Stimulated activated memory B cell treated with anti-CD40 and anti-IgM and Interleukin-4, amounts not matched to agents 10 μg/mL and 1 μg/mL and 100 μg/mL, for 72 hours (primary cell): ENCODE measurements at regions not wholly inside any gene's neighbourhood (a gene's known extent, or its start where the extent isn't known, plus 50 kb on each side); places are given as distances from the start of the nearest gene placed in this dataset.
"Not testable (repeated sequence)": the region's sequence is repeated elsewhere in the genome, so short reads cannot be mapped to it uniquely, and the experiment has no call there.

Experiments used
- ATAC-seq: fragments of 150-1000 bp; cut with Tn5 transposase; 2 replicates; pipeline ENCODE4 v1.10.0; 2021
- H3K27ac Mint-ChIP-seq: one replicate; pipeline ENCODE4 v1.8.0; 2022; ENCODE audit warnings: mild to moderate bottlenecking, mixed read lengths
- H3K27me3 Mint-ChIP-seq: one replicate; pipeline ENCODE4 v1.8.0; 2022; ENCODE audit warnings: mixed read lengths
- H3K36me3 Mint-ChIP-seq: one replicate; pipeline ENCODE4 v1.8.0; 2022; ENCODE audit warnings: mixed read lengths
- H3K4me1 Mint-ChIP-seq: one replicate; pipeline ENCODE4 v1.8.0; 2022; ENCODE audit warnings: mixed read lengths
- H3K4me3 Mint-ChIP-seq: one replicate; pipeline ENCODE4 v1.8.0; 2022; ENCODE audit warnings: mild to moderate bottlenecking, moderate library complexity, mixed read lengths
- H3K9me3 Mint-ChIP-seq: one replicate; pipeline ENCODE4 v1.8.0; 2022; ENCODE audit warnings: mixed read lengths

DNA sequence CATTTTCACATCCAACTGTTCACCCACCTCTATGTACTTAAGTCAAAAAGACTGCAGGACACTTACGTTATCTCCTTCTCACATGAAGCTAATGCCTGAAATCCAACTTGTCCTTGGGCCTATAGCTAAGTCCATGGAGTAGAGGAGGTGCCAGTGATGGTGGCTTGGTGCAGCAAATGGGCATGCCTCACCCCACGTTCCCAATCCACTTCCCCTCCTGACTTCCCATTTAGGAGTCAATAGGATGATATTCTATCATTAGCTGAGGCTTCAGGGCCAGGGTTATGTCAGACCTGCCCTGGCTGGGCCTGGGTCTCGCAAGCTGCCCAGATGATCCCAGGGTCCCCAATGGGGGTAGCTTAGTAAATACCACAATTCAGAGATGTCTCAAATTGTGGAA is 410.4 kb downstream of the MAFB start:
- Mint-ChIP-seq H3K27ac (no peak overlapping the region), H3K4me3 (no peak overlapping the region), H3K27me3 (peaks cover 25% of the 10 kb centered on the region), H3K36me3 (no peaks in the 10 kb centered on the region), H3K4me1 (no peaks in the 10 kb centered on the region), H3K9me3 (no peaks in the 10 kb centered on the region)
- no peak for ATAC-seq

DNA sequence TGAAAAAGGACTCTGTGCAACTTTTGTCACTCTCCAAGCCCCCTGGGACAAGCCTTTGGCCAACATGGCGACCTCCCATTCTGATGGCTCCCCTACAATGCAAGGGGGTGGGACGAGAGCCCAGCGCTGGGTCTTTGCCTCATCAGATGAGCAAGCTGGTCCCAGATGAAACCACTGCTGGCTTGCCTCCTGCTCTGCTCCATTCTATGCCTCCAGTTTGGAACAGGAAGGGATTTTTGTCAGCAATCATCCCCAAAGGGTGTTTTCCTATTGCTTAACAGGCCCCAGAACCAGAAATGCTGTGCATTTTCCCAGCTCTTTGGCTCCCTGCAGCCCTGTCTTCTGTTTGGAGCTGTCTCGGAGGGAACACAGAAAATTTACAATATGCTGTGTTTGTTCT is 412.7 kb downstream of the MAFB start:
- H3K9me3 Mint-ChIP-seq, result no peaks in the 10 kb centered on the region
- H3K27ac Mint-ChIP-seq, result no peak overlapping the region
- no peak for ATAC-seq
- no peaks in the 10 kb centered on the region for H3K4me1 Mint-ChIP-seq
- peaks cover 22% of the 10 kb centered on the region for H3K27me3 Mint-ChIP-seq
- no peaks in the 10 kb centered on the region for H3K36me3 Mint-ChIP-seq
- no peak overlapping the region for H3K4me3 Mint-ChIP-seq

DNA sequence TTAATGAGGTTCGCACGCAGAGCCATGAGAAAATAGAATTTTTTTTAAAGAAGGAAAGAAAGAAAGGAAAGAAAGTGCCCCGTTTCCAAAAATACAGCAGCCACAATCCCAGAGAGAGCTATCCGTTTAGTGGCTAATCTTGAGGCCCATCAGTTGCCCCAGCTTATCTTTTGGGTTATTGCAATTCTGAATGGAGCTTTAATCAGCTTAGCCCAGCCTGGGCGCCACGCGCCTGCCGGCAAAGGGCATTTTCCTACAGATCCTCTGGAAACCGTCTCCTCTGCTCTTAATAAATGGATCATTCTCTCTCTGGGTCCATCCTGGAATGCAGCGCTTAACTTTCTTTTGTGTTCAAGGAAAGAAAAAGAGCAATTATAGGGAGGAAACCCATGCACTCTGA is 413.3 kb downstream of the MAFB start:
- peaks cover 24% of the 10 kb centered on the region for H3K27me3 Mint-ChIP-seq
- no peaks in the 10 kb centered on the region for H3K36me3 Mint-ChIP-seq
- no peak for ATAC-seq
- H3K27ac Mint-ChIP-seq, result no peak overlapping the region
- no peak overlapping the region for H3K4me3 Mint-ChIP-seq
- H3K9me3 Mint-ChIP-seq, result no peaks in the 10 kb centered on the region
- no peaks in the 10 kb centered on the region for H3K4me1 Mint-ChIP-seq

DNA sequence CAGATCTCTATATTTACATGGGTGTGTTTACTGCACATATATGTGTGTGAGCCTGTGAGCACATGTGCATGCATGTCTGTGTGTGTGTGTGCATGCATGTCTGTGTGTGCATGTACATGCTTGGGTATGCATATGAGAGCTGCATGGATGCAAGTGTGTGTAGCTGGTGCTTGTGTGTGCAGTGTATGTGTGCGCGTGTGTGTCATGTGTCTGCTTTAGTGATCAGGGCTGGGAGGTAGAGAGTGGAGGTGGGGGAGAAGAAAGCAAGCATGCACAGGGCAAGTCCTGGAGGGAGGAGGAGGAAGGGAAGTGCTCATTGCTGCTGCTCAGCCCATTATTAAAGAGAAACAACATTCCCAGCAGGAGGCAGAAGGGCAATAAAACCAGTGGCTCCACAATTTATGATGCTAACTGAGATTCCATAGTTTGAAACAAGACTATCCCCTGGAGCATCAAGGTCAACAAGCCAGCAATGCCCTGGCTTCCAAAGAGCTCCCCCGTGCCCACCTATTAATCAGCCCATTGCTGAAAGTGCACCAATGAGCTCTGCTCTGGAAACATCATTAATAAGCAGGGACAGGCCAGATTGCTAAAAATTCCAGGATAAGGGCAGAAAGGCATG is 414.0 kb downstream of the MAFB start:
- no peaks in the 10 kb centered on the region for H3K9me3 Mint-ChIP-seq
- H3K27me3 Mint-ChIP-seq, result peaks cover 23% of the 10 kb centered on the region
- H3K4me3 Mint-ChIP-seq, result no peak overlapping the region
- H3K27ac Mint-ChIP-seq, result no peak overlapping the region
- no peak for ATAC-seq
- H3K4me1 Mint-ChIP-seq, result no peaks in the 10 kb centered on the region
- no peaks in the 10 kb centered on the region for H3K36me3 Mint-ChIP-seq

DNA sequence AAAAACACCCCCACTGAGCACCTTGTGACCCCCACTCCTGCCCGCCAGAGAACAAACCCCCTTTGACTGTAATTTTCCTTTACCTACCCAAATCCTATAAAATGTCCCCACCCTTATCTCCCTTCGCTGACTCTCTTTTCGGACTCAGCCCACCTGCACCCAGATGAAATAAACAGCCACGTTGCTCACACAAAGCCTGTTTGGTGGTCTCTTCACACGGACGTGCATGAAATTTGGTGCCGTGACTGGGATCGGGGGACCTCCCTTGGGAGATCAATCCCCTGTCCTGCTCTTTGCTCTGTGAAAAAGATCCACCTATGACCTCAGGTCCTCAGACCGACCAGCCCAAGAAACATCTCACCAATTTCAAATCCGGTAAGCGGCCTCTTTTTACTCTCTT is 419.8 kb downstream of the MAFB start:
- H3K9me3 Mint-ChIP-seq, H3K4me1 Mint-ChIP-seq, H3K27ac Mint-ChIP-seq, H3K4me3 Mint-ChIP-seq, H3K36me3 Mint-ChIP-seq, ATAC-seq: not testable (repeated sequence)
- H3K27me3 Mint-ChIP-seq, result peaks cover 16% of the 10 kb centered on the region

DNA sequence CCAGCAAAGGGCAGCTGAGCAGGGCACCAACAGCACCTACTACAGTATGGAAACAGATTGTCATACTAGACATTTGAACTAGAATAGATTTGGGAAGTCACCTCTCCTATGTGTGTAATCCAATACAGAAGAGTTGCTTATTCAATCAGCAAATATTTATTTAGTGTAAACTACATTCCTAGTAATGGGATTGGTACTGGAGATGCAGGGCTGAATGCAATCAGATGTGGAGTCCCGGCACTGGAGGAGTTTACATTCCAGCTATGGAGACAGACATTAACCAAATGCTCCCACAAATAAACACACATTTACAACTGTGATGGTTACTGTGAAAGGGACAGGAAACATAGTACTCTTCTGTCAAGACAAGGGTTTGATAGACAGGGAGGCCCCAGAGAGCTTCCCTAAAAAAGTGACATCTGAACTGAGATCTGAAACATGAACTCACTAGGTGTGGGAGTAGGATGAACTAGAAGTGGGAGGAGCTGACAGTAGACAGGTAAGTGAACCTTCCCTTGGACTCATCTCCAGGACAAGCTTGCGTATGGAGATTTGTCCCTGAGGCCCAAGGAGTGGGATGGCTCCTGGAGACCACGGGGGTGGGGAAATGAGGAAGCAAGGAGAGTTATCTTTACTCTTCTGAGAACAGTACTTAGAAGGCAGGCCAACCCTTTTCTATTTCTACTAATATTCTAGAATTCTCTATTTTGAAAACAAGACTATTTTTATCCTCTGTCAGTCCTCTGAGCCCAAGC is 420.5 kb downstream of the MAFB start:
- H3K27ac Mint-ChIP-seq, result no peak overlapping the region
- peak; percentile 8 for ATAC-seq
- H3K36me3 Mint-ChIP-seq, result no peaks in the 10 kb centered on the region
- H3K4me3 Mint-ChIP-seq, result no peak overlapping the region
- peaks cover 16% of the 10 kb centered on the region for H3K27me3 Mint-ChIP-seq
- no peaks in the 10 kb centered on the region for H3K9me3 Mint-ChIP-seq
- no peaks in the 10 kb centered on the region for H3K4me1 Mint-ChIP-seq

DNA sequence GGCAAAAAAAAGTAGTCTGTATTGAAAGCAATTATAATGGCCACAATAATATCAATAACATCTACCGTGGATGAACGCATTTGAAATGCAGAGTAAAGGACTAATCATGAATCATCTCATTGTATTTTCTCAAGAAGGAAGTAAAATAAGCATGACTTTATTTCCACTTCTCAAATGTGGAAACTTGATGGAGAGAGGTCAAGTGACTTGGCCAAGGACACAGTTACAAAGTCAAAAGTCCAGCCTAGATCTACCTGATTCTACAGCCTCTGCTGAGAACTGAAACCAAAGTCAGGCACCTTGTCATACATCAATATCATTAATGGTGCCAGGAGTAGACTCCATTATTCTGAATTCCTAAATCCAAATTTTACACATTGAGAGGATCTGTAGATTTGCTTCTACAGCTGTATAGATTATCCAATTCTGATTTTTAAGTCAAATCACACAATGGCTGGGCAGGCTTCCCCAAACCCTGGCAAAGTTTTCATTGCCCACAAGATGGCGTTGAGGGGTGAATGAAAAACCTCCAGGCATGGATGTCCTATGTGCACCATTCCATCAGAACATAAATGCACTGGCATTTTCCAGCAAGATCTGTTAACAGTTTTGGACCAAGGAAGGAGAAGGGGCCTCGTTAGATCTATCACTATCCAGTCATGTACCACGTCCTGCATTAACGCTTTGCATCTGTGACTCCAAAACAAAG is 423.1 kb downstream of the MAFB start:
- Mint-ChIP-seq H3K4me1 (no peaks in the 10 kb centered on the region), H3K27ac (no peak overlapping the region), H3K36me3 (no peaks in the 10 kb centered on the region), H3K27me3 (peaks cover 8% of the 10 kb centered on the region), H3K9me3 (no peaks in the 10 kb centered on the region), H3K4me3 (no peak overlapping the region)
- no peak for ATAC-seq

DNA sequence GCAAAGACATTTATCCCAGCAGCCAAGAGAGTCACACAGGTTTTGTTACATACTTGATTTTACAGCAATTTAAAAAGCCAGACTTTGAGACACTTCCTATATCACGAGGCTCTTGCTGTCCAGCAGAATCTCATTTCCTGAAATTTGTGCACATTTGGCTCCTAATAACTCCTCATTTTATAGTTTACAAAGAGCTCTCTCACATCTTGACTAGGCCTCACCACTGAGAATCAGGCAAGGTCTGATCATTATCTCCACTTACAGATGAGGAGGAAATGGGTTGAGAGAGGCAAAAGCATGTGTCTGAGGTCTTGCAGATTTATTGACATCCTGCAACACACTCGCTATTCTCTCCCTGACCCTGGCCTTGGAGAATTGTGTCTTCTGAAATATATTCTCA is 426.8 kb downstream of the MAFB start:
- Mint-ChIP-seq H3K4me1 (no peaks in the 10 kb centered on the region), H3K27me3 (no peaks in the 10 kb centered on the region), H3K36me3 (no peaks in the 10 kb centered on the region), H3K4me3 (no peak overlapping the region), H3K9me3 (no peaks in the 10 kb centered on the region), H3K27ac (no peak overlapping the region)
- no peak for ATAC-seq

DNA sequence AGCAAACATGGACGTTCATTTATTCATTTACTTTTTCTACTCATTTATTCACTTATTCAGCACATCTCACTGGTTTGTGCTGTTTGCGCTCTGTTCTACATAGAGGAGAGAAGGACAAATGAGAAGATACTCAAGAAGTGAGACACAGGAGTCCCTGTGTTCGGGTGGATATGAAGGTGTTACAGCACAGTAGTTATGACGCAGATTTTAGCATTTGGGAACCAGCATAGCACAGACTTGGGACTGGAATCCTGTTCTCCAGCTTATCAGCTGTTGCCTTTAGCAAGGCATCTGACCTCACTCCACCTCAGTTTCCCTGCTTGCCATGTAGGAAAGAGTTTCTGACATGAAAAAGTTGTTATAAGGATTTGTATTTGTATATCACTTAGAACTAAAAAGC is 430.1 kb downstream of the MAFB start:
- no peak overlapping the region for H3K27ac Mint-ChIP-seq
- no peaks in the 10 kb centered on the region for H3K36me3 Mint-ChIP-seq
- no peak for ATAC-seq
- H3K9me3 Mint-ChIP-seq, result no peaks in the 10 kb centered on the region
- no peak overlapping the region for H3K4me3 Mint-ChIP-seq
- H3K4me1 Mint-ChIP-seq, result no peaks in the 10 kb centered on the region
- peaks cover 14% of the 10 kb centered on the region for H3K27me3 Mint-ChIP-seq

DNA sequence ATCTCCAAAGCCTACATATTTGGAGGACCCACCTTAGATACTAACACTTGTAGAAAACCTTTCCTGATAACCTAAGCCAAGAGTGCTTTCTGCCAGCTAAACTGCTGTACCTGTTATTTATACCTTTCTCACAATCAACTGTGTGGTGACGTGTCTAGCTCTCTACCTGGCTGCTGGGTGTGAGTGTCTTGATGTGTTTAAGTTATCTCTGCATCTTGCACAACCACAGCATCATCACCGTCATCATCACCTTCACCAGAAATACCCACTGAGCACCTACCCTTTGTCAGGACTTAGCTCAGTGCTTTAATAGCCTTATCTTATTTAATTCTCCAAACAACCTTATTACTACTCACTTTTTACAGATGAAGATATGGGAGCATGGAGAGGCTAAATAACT is 431.3 kb downstream of the MAFB start:
- H3K27me3 Mint-ChIP-seq, result peaks cover 14% of the 10 kb centered on the region
- no peaks in the 10 kb centered on the region for H3K4me1 Mint-ChIP-seq
- ATAC-seq, result no peak
- H3K27ac Mint-ChIP-seq, result no peak overlapping the region
- H3K9me3 Mint-ChIP-seq, result no peaks in the 10 kb centered on the region
- no peak overlapping the region for H3K4me3 Mint-ChIP-seq
- no peaks in the 10 kb centered on the region for H3K36me3 Mint-ChIP-seq

DNA sequence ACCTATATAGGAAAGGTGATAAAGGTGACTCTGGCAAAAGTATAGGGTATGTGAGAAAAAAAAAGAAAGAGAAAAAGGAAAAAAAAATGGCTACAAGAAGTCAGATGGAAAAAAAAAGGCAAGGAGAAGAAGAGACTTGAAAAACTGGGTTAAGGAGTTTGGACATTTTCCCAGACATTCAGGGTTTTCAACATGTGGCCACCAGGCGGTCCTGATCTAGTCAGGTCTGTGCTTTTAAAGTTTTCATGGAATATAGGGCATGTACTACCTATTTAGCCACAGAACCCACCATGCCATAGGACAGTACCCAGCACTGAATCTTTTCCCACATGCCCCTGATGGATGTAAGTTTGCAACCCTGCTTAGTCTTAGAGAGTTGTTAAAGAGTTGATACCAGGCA is 433.7 kb downstream of the MAFB start:
- peaks cover 5% of the 10 kb centered on the region for H3K9me3 Mint-ChIP-seq
- peaks cover 22% of the 10 kb centered on the region for H3K27me3 Mint-ChIP-seq
- no peak overlapping the region for H3K27ac Mint-ChIP-seq
- H3K4me3 Mint-ChIP-seq, result no peak overlapping the region
- no peak for ATAC-seq
- no peaks in the 10 kb centered on the region for H3K4me1 Mint-ChIP-seq
- H3K36me3 Mint-ChIP-seq, result no peaks in the 10 kb centered on the region

DNA sequence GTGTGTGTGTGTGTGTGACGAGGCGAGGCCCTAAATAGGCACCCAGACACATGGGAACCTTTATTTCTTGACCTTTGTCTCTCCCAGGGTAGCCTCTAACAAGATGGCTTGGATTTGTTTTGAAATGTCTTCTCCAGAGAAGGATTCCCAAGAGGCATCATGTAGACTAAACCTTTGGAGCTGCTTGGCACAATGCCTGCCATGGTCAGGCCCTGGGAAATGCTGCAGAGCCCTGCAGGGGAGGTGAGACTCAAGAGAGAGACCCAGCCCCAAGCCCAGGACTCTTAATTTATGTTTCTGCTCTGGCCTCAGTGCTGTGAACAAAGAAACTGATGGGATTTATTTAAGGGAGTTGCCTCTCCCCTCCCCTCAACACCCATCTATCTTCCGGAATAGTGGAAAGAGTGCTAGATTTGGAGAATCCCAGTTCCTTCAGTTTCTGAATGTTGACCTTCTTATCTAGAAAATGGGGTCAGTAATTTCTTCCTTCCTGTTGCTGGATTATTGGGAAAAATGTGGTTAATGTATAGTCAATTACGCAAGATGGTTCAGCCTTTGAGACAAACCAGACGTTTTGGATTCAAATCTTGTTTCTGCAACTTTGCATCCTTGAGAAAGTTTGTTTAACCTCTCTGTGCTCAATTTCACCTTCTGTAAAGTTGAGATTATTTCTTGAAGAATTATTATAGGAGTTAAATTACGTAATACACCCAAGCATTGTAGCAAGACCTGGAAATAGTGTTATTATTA is 434.8 kb downstream of the MAFB start:
- Mint-ChIP-seq H3K4me1 (no peaks in the 10 kb centered on the region), H3K27me3 (peaks cover 22% of the 10 kb centered on the region), H3K9me3 (peaks cover 5% of the 10 kb centered on the region), H3K27ac (no peak overlapping the region), H3K36me3 (no peaks in the 10 kb centered on the region), H3K4me3 (no peak overlapping the region)
- ATAC-seq, result no peak

DNA sequence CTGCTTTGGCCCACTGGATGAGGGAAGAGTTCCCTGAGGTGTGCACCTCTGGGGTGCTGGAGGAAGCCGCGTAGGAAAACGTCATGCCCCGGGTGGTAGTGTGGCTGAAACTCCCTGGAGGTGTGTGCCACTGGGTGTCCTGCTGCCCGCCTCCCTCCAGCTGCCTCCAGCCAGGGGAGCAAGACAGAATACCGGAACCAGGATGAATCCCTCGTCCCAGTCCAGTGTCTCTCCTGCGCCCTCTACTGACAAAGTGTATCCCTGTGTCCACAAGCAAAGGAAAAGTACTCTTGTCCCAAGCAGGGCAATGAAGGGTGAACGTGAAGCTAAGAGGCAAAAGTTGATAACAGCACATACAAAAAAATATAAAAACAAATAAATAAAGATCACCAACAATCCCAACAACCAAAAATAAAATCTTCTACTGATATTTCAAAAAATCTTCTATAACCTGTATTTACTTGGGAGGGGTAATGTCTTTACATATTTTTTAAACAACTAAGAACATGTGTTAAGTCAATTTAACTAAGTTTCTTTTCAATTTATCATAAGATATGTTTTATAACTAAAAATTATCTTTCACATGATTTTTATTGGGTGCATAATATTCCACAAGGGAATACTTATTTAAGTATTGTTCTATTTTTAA is 437.6 kb downstream of the MAFB start:
- peaks cover 5% of the 10 kb centered on the region for H3K9me3 Mint-ChIP-seq
- no peak overlapping the region for H3K27ac Mint-ChIP-seq
- H3K4me1 Mint-ChIP-seq, result no peaks in the 10 kb centered on the region
- H3K4me3 Mint-ChIP-seq, result no peak overlapping the region
- ATAC-seq, result no peak
- peaks cover 22% of the 10 kb centered on the region for H3K27me3 Mint-ChIP-seq
- no peaks in the 10 kb centered on the region for H3K36me3 Mint-ChIP-seq

DNA sequence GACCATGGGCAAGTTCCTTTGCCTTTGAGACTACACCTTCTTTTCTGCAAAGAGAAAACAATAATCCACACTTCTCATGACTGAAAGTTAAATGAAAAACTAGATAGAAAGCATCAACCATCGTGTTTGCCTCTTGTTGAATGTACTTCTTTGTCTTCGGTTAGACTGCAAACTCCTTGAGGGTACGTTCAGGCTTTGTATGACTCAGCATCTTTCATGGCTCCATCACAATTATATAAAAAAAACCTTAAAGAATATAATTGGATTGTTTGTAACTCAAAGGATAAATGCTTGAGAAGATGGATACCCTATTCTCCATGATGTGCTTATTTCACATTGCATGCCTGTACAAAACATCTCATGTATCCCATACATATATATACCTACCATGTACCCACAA is 439.2 kb downstream of the MAFB start:
- Mint-ChIP-seq H3K27me3 (peaks cover 14% of the 10 kb centered on the region), H3K4me1 (no peaks in the 10 kb centered on the region), H3K27ac (no peak overlapping the region), H3K9me3 (peaks cover 5% of the 10 kb centered on the region), H3K4me3 (no peak overlapping the region), H3K36me3 (no peaks in the 10 kb centered on the region)
- ATAC-seq, result no peak

DNA sequence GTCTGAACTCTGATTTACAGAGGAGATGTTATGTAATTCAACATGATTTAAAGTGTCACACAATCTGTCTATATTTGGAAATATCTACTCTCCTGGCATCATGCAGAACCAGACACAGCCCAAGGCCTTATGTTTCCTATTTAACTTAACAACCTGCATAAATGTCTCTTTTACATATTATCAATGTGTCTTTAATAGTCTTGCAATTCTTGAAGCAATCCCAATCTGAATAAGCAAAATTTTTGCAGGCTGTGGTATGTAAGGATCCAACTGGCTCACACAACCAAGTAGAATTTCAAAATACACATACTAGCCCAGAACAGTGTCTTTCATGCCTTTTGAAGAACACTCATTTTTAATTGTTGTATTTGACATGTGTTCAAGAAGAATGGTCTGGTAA is 443.2 kb downstream of the MAFB start:
- peaks cover 29% of the 10 kb centered on the region for H3K27me3 Mint-ChIP-seq
- no peak for ATAC-seq
- no peaks in the 10 kb centered on the region for H3K4me1 Mint-ChIP-seq
- H3K36me3 Mint-ChIP-seq, result no peaks in the 10 kb centered on the region
- no peak overlapping the region for H3K27ac Mint-ChIP-seq
- no peak overlapping the region for H3K4me3 Mint-ChIP-seq
- H3K9me3 Mint-ChIP-seq, result peaks cover under 1% of the 10 kb centered on the region
